ENCODE measurements at regions not wholly inside any gene's neighbourhood (a gene's known extent, or its start where the extent isn't known, plus 50 kb on each side); places are given as distances from the start of the nearest gene placed in this dataset.
"Not testable (repeated sequence)": the region's sequence is repeated elsewhere in the genome, so short reads cannot be mapped to it uniquely, and the experiment has no call there.

- peak; percentile 20 for DNase-seq
Measured at GRCh38 chr9:96156171-96156974, 145.6 kb downstream of the HSD17B3 start.

GRCh38 chr9:96154081-96154480 lies 147.9 kb downstream of the HSD17B3 start:
- no peak for DNase-seq

- no peak for DNase-seq
Measured at GRCh38 chr9:96152550-96152949, 149.4 kb downstream of the HSD17B3 start.

GRCh38 chr9:96150324-96151227 lies 151.4 kb downstream of the HSD17B3 start:
- DNase-seq = no peak

GRCh38 chr9:96149533-96150280 lies 152.3 kb downstream of the HSD17B3 start:
- no peak for DNase-seq

GRCh38 chr9:96148634-96149532 lies 153.1 kb downstream of the HSD17B3 start:
- DNase-seq = no peak

GRCh38 chr9:96147029-96147428 lies 154.9 kb downstream of the HSD17B3 start:
- not testable (repeated sequence) for DNase-seq

GRCh38 chr9:96141666-96142065 lies 160.3 kb downstream of the HSD17B3 start:
- no peak for DNase-seq

- no peak for DNase-seq
Measured at GRCh38 chr9:96141128-96141474, 160.9 kb downstream of the HSD17B3 start.

- DNase-seq = no peak
Measured at GRCh38 chr9:96140296-96141127, 161.5 kb downstream of the HSD17B3 start.

- no peak for DNase-seq
Measured at GRCh38 chr9:96139592-96140295, 162.2 kb downstream of the HSD17B3 start.

GRCh38 chr9:96138616-96139015 lies 163.4 kb downstream of the HSD17B3 start:
- DNase-seq = no peak

GRCh38 chr9:96137671-96138429 lies 164.1 kb downstream of the HSD17B3 start:
- no peak for DNase-seq

GRCh38 chr9:96136992-96137670 lies 164.8 kb downstream of the HSD17B3 start:
- no peak for DNase-seq

- no peak for DNase-seq
Measured at GRCh38 chr9:96135753-96136290, 166.2 kb downstream of the HSD17B3 start.

GRCh38 chr9:96135076-96135752 lies 166.8 kb downstream of the HSD17B3 start:
- DNase-seq = no peak

GRCh38 chr9:96133321-96134021 lies 168.5 kb downstream of the HSD17B3 start:
- no peak for DNase-seq

GRCh38 chr9:96131825-96132224 lies 170.2 kb downstream of the HSD17B3 start:
- DNase-seq = no peak
